IMR-90 (cell line): ENCODE measurements at regions not wholly inside any gene's neighbourhood (a gene's known extent, or its start where the extent isn't known, plus 50 kb on each side); places are given as distances from the start of the nearest gene placed in this dataset.
A peak's percentile ranks its signal among the peaks of the same experiment; 100 is the strongest.

Experiments
- ATAC-seq: fragments of 200-7000 bp; cut with Tn5 transposase; 2 replicates; pipeline ENCODE4 v1.9.1; 2020; ENCODE audit warnings: low read depth, mild to moderate bottlenecking, moderate library complexity
- BruUV-seq: library from RNA; stranded (reverse); fragments of 400-500 nt; replicated peaks from 2 replicates; lab custom pipeline; 2021; lab: Mats Ljungman, UMichigan
- CTCF ChIA-PET: fragments of 300-600 bp; formaldehyde crosslinking; extraction: SDS; loops from one replicate; lab custom pipeline; 2021; ENCODE audit warnings: antibody characterized with exemption; lab: Yijun Ruan, JAX
- POLR2A ChIA-PET: fragments of 300-600 bp; sonication (Branson Sonifier 250); formaldehyde crosslinking; loops from one replicate; lab custom pipeline; 2022; ENCODE audit warnings: antibody characterized with exemption; ENCODE audit not compliant: unreplicated experiment; lab: Charles Lee
- DNase-seq: peaks from one replicate; pipeline ENCODE4 v3.0.0; 2013
- H2AFZ ChIP-seq: replicated peaks from 2 replicates; pipeline ENCODE3; 2013; ENCODE audit warnings: low read length, mild to moderate bottlenecking; ENCODE audit not compliant: poor library complexity
- H2AK5ac ChIP-seq: 2 replicates; pipeline ENCODE4 v1.6.1; 2013; ENCODE audit warnings: low read depth, low read length, inconsistent platforms
- H2AK9ac ChIP-seq: replicated peaks from 2 replicates; pipeline ENCODE3; 2013; ENCODE audit warnings: mild to moderate bottlenecking, low read depth, low read length, moderate library complexity; ENCODE audit not compliant: poor library complexity
- H2BK120ac ChIP-seq: 2 replicates; pipeline ENCODE4 v1.6.1; 2013; ENCODE audit warnings: low read depth, low read length, inconsistent platforms
- H2BK15ac ChIP-seq: 3 replicates; pipeline ENCODE4 v1.6.1; 2013; ENCODE audit warnings: low read depth, low read length, inconsistent platforms
- H2BK20ac ChIP-seq: 2 replicates; pipeline ENCODE4 v1.6.1; 2013; ENCODE audit warnings: low read depth, mild to moderate bottlenecking, inconsistent platforms, low read length, moderate library complexity
- H2BK5ac ChIP-seq: 2 replicates; pipeline ENCODE4 v1.6.1; 2013; ENCODE audit warnings: mild to moderate bottlenecking, low read depth, low read length, inconsistent platforms; ENCODE audit not compliant: poor library complexity, severe bottlenecking
- H3K14ac ChIP-seq: replicated peaks from 2 replicates; pipeline ENCODE4 v1.6.1; 2013; ENCODE audit warnings: low read depth, low read length, inconsistent platforms
- H3K18ac ChIP-seq: 2 replicates; pipeline ENCODE4 v1.6.1; 2013; ENCODE audit warnings: low read depth, low read length, control low read depth
- H3K23ac ChIP-seq: 2 replicates; pipeline ENCODE4 v1.6.1; 2013; ENCODE audit warnings: low read depth, low read length, inconsistent platforms
- H3K27ac ChIP-seq: 2 replicates; pipeline ENCODE4 v1.5.1; 2013; ENCODE audit warnings: mild to moderate bottlenecking, control low read depth, low read length; ENCODE audit not compliant: insufficient read depth
- H3K27me3 ChIP-seq: 2 replicates; pipeline ENCODE4 v1.6.1; 2013; ENCODE audit warnings: low read length; ENCODE audit not compliant: control insufficient read depth, insufficient read depth
- H3K36me3 ChIP-seq: 2 replicates; pipeline ENCODE4 v1.6.1; 2013; ENCODE audit warnings: low read length, mixed read lengths; ENCODE audit not compliant: control insufficient read depth, insufficient read depth
- H3K4ac ChIP-seq: 2 replicates; pipeline ENCODE4 v1.6.1; 2013; ENCODE audit warnings: low read depth, low read length, inconsistent platforms
- H3K4me1 ChIP-seq: 2 replicates; pipeline ENCODE4 v1.6.1; 2013; ENCODE audit warnings: low read length, mixed read lengths; ENCODE audit not compliant: control insufficient read depth, insufficient read depth
- H3K4me2 ChIP-seq: 2 replicates; pipeline ENCODE4 v1.6.1; 2013; ENCODE audit warnings: low read depth, mild to moderate bottlenecking, control low read depth, low read length, moderate library complexity
- H3K4me3 ChIP-seq: 2 replicates; pipeline ENCODE4 v1.5.1; 2013; ENCODE audit warnings: low read depth, mild to moderate bottlenecking, control low read depth, low read length, moderate library complexity; ENCODE audit not compliant: insufficient read depth
- H3K56ac ChIP-seq: 2 replicates; pipeline ENCODE4 v1.6.1; 2013; ENCODE audit warnings: low read length, inconsistent platforms; ENCODE audit not compliant: insufficient read depth; ENCODE audit errors: extremely low read depth
- H3K79me1 ChIP-seq, 2 experiments: 2 replicates each; pipeline ENCODE4 v1.6.1; 2013; ENCODE audit warnings: low read length in 2 of 2, inconsistent platforms in 1 of 2, low read depth in 1 of 2
- H3K9ac ChIP-seq: 2 replicates; pipeline ENCODE4 v1.6.1; 2013; ENCODE audit warnings: low read depth, low read length, control low read depth
- H3K9me1 ChIP-seq: 2 replicates; pipeline ENCODE4 v1.6.1; 2013; ENCODE audit warnings: low read length, inconsistent platforms; ENCODE audit not compliant: insufficient read depth
- H3K9me3 ChIP-seq: 2 replicates; pipeline ENCODE4 v1.6.1; 2013; ENCODE audit warnings: low read length; ENCODE audit not compliant: control insufficient read depth, insufficient read depth
- H4K20me1 ChIP-seq: 2 replicates; pipeline ENCODE4 v1.6.1; 2013; ENCODE audit warnings: low read length, inconsistent platforms; ENCODE audit not compliant: insufficient read depth
- H4K5ac ChIP-seq: 2 replicates; pipeline ENCODE4 v1.6.1; 2013; ENCODE audit warnings: mild to moderate bottlenecking, low read depth, low read length, control low read depth
- H4K8ac ChIP-seq, 2 experiments: 2 replicates each; pipeline ENCODE4 v1.6.1; 2013; ENCODE audit warnings: low read depth in 2 of 2, low read length in 2 of 2, control low read depth in 1 of 2, inconsistent platforms in 1 of 2
- H4K91ac ChIP-seq: 2 replicates; pipeline ENCODE4 v1.6.1; 2013; ENCODE audit warnings: low read depth, low read length, inconsistent platforms; ENCODE audit not compliant: insufficient read depth
- BHLHE40 ChIP-seq: fragments of 150-350 bp; IDR thresholded peaks from 2 replicates; pipeline ENCODE4 v1.6.1; 2016; ENCODE audit warnings: mild to moderate bottlenecking, low read depth, low read length
- CEBPB ChIP-seq: IDR thresholded peaks from 2 replicates; pipeline ENCODE4 v1.6.1; 2012; ENCODE audit warnings: low read depth, low read length, improper control_type of control experiment
- CHD1 ChIP-seq: IDR thresholded peaks from 2 replicates; pipeline ENCODE4 v1.6.1; 2012; ENCODE audit warnings: low read depth, low read length, improper control_type of control experiment
- CTCF ChIP-seq: conservative IDR thresholded peaks from 2 replicates; pipeline ENCODE4 v1.5.1; 2012; ENCODE audit warnings: mild to moderate bottlenecking, low read depth, low read length, improper control_type of control experiment
- ELK1 ChIP-seq: fragments of 150-350 bp; IDR thresholded peaks from 2 replicates; pipeline ENCODE4 v1.6.1; 2016; ENCODE audit warnings: low read depth, mild to moderate bottlenecking, low read length, moderate library complexity, borderline replicate concordance
- FOS ChIP-seq: fragments of 150-350 bp; IDR thresholded peaks from 2 replicates; pipeline ENCODE4 v1.6.1; 2016; ENCODE audit warnings: low read depth, low read length
- MAFK ChIP-seq: IDR thresholded peaks from 2 replicates; pipeline ENCODE4 v1.6.1; 2012; ENCODE audit warnings: low read depth, low read length, improper control_type of control experiment
- MAZ ChIP-seq: IDR thresholded peaks from 2 replicates; pipeline ENCODE4 v1.6.1; 2012; ENCODE audit warnings: low read depth, mild to moderate bottlenecking, low read length, improper control_type of control experiment, moderate library complexity, borderline replicate concordance
- MXI1 ChIP-seq: IDR thresholded peaks from 2 replicates; pipeline ENCODE4 v1.6.1; 2012; ENCODE audit warnings: low read depth, mild to moderate bottlenecking, low read length, moderate library complexity, borderline replicate concordance
- NFE2L2 ChIP-seq: fragments of 150-350 bp; IDR thresholded peaks from 2 replicates; pipeline ENCODE4 v1.6.1; 2016; ENCODE audit warnings: low read depth, mild to moderate bottlenecking, low read length
- POLR2A ChIP-seq: IDR thresholded peaks from 2 replicates; pipeline ENCODE4 v1.6.1; 2012; ENCODE audit warnings: mild to moderate bottlenecking, low read depth, low read length
- RAD21 ChIP-seq: IDR thresholded peaks from 2 replicates; pipeline ENCODE4 v1.6.1; 2012; ENCODE audit warnings: low read length, improper control_type of control experiment
- RCOR1 ChIP-seq: IDR thresholded peaks from 2 replicates; pipeline ENCODE4 v1.6.1; 2012; ENCODE audit warnings: mild to moderate bottlenecking, low read length, improper control_type of control experiment; ENCODE audit not compliant: insufficient replicate concordance
- RFX5 ChIP-seq: IDR thresholded peaks from 2 replicates; pipeline ENCODE4 v1.8.0; 2012; ENCODE audit warnings: low read depth, mild to moderate bottlenecking, low read length, moderate library complexity
- SMC3 ChIP-seq: fragments of 150-350 bp; IDR thresholded peaks from 2 replicates; pipeline ENCODE4 v1.6.1; 2016; ENCODE audit warnings: low read depth, mild to moderate bottlenecking, antibody characterized with exemption, low read length, moderate library complexity
- USF2 ChIP-seq: fragments of 150-350 bp; IDR thresholded peaks from 2 replicates; pipeline ENCODE4 v1.6.1; 2017; ENCODE audit warnings: mild to moderate bottlenecking, antibody characterized with exemption, low read length, low read depth
- WGBS, 2 experiments: methylation state at CpG; one replicate each; pipeline versions ENCODE4 v1.1.5 to v1.1.7; 2013; ENCODE audit warnings: missing lambda C conversion rate in 2 of 2; ENCODE audit not compliant: insufficient read length in 1 of 2; ENCODE audit errors: extremely low coverage in 2 of 2; 5-methylcytosine and 5-hydroxymethylcytosine counted together
- dilution Hi-C: fragments of 300-500 bp; cut with HindIII; formaldehyde crosslinking; loops from one replicate; pipeline ENCODE4 v1.14.3; 2018; ENCODE audit warnings: low sequenced_read_pairs; ENCODE audit not compliant: unreplicated experiment
- in situ Hi-C: fragments of 300-500 bp; cut with MboI; formaldehyde crosslinking; loops from 3 replicates; pipeline ENCODE4 v1.14.3; 2019; ENCODE audit warnings: low sequenced_read_pairs, inconsistent platforms, mixed read lengths
- intact Hi-C: fragments of 100-400 bp; cut with micrococcal nuclease; formaldehyde crosslinking; loops from 2 replicates; pipeline ENCODE4 v1.10.0; 2022

GRCh38 chr1:55386456-55386855 lies 171.3 kb upstream of the USP24 start:
- Histone ChIP-seq H3K27ac (no peak overlapping the region), H3K9me1 (peaks cover 3% of the 10 kb centered on the region; the same call in 1 of the 2 replicates), H3K79me1 (no peaks in the 10 kb centered on the region), H4K20me1 (no peaks in the 10 kb centered on the region), H3K4me2 (no peak overlapping the region), H3K14ac (no peak overlapping the region), H2BK20ac (no peak overlapping the region), H2AK5ac (no peak overlapping the region), H3K27me3 (no peaks in the 10 kb centered on the region), H3K4ac (no peak overlapping the region), H3K56ac (no peak overlapping the region), H3K4me3 (no peak overlapping the region), H2AK9ac (no peak overlapping the region), H3K4me1 (peaks cover 2% of the 10 kb centered on the region; the same call in 1 of the 2 replicates), H3K23ac (no peak overlapping the region), H4K8ac (no peak overlapping the region), H3K18ac (no peak overlapping the region), H3K36me3 (no peaks in the 10 kb centered on the region), H4K5ac (no peak overlapping the region), H2BK120ac (0 out of 2 replicates have a peak overlapping the region, but pooled peaks have one; percentile 40), H4K91ac (no peak overlapping the region), H3K9me3 (peaks cover 6% of the 10 kb centered on the region), H2AFZ (no peak overlapping the region), H2BK5ac (no peak overlapping the region), H3K9ac (no peak overlapping the region), H2BK15ac (no peak overlapping the region; the same call in 2 of the 3 replicates)
- dilution Hi-C loops = no loop called here
- DNase-seq (no peak), ATAC-seq (no peak)
- CTCF ChIA-PET = no interaction called here
- intact Hi-C loops = no loop called here
- no CpG with 5 or more reads among the region's 4 CpGs for WGBS, 2 experiments
- in situ Hi-C loops = no loop called here
- POLR2A ChIA-PET = no interaction called here
- TF ChIP-seq USF2 (no peak), ELK1 (no peak), NFE2L2 (no peak), MAZ (no peak), FOS (no peak), BHLHE40 (no peak), MAFK (no peak), POLR2A (no peak), CHD1 (no peak), RCOR1 (no peak), CEBPB (no peak), MXI1 (no peak), CTCF (no peak), RFX5 (no peak), SMC3 (no peak), RAD21 (no peak)
- no TSS peak for BruUV-seq
